ENCODE measurements at regions not wholly inside any gene's neighbourhood (a gene's known extent, or its start where the extent isn't known, plus 50 kb on each side); places are given as distances from the start of the nearest gene placed in this dataset.

GRCh38 chr3:167109746-167110145 lies 270.4 kb downstream of the ZBBX start:
- no peak for TF ChIP-seq CTCF (IDR thresholded peaks at IDR 0.05; ENCODE audit: insufficient read depth, low read depth, low read length, missing control alignments)

GRCh38 chr3:167106456-167106855 lies 273.6 kb downstream of the ZBBX start:
- H3K4me3 ChIP-seq (ENCODE audit: low read length): no peak overlapping the region
- no peak for DNase-seq (ENCODE audit: low read depth)

More at GRCh38 chr3:167109746-167110145, 270.4 kb downstream of the ZBBX start:
- no peak for DNase-seq (ENCODE audit: low read depth)
- H3K4me3 ChIP-seq (ENCODE audit: low read length): no peak overlapping the region

GRCh38 chr3:167102071-167102470 lies 278.0 kb downstream of the ZBBX start:
- TF ChIP-seq CTCF (IDR thresholded peaks at IDR 0.05; ENCODE audit: insufficient read depth, low read depth, low read length, missing control alignments): no peak
- DNase-seq (ENCODE audit: low read depth): no peak
- H3K4me3 ChIP-seq (ENCODE audit: low read length): no peak overlapping the region

More at GRCh38 chr3:167106456-167106855, 273.6 kb downstream of the ZBBX start:
- no peak for TF ChIP-seq CTCF (IDR thresholded peaks at IDR 0.05; ENCODE audit: insufficient read depth, low read depth, low read length, missing control alignments)

GRCh38 chr3:167100651-167101050 lies 279.4 kb downstream of the ZBBX start:
- H3K4me3 ChIP-seq (ENCODE audit: low read length): no peak overlapping the region
- no peak for DNase-seq (ENCODE audit: low read depth)
- no peak for TF ChIP-seq CTCF (IDR thresholded peaks at IDR 0.05; ENCODE audit: insufficient read depth, low read depth, low read length, missing control alignments)

DNA sequence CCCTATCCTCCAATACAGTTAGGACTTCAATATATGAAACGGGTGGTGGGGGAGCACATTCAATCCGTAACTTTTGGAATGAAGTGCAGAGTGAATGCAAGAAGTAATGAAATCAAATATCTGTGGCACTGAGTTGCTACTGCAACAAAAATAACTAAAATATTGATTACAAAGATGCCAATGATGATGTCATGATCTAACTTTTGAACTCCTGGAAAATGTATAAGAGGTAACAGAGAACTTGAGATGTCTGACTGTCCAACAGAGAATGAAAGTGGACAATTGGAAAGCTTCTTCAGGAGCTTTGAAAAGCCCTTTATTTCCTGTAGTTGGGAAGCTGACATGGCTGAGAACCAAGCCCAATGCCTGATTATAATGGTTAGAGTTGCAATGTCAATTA lies 279.9 kb downstream of the ZBBX start:
- no peak overlapping the region for H3K4me3 ChIP-seq (ENCODE audit: low read length)
- TF ChIP-seq CTCF (IDR thresholded peaks at IDR 0.05; ENCODE audit: insufficient read depth, low read depth, low read length, missing control alignments): no peak
- no peak for DNase-seq (ENCODE audit: low read depth)

GRCh38 chr3:167095976-167096375 lies 284.1 kb downstream of the ZBBX start:
- no peak overlapping the region for H3K4me3 ChIP-seq (ENCODE audit: low read length)
- DNase-seq (ENCODE audit: low read depth): no peak
- no peak for TF ChIP-seq CTCF (IDR thresholded peaks at IDR 0.05; ENCODE audit: insufficient read depth, low read depth, low read length, missing control alignments)

GRCh38 chr3:167094632-167095031 lies 285.5 kb downstream of the ZBBX start:
- no peak overlapping the region for H3K4me3 ChIP-seq (ENCODE audit: low read length)
- DNase-seq (ENCODE audit: low read depth): no peak
- no peak for TF ChIP-seq CTCF (IDR thresholded peaks at IDR 0.05; ENCODE audit: insufficient read depth, low read depth, low read length, missing control alignments)

Measured in epithelial cell of esophagus (primary cell).